NOMO-1 treated with DMSO at 0.1 percent for 48 hours (cell line): ENCODE measurements at regions not wholly inside any gene's neighbourhood (a gene's known extent, or its start where the extent isn't known, plus 50 kb on each side); places are given as distances from the start of the nearest gene placed in this dataset.
"Not testable (repeated sequence)": the region's sequence is repeated elsewhere in the genome, so short reads cannot be mapped to it uniquely, and the experiment has no call there.

ENCODE experiments used
- DNase-seq: peaks from one replicate; lab custom pipeline; 2025; ENCODE audit not compliant: unreplicated experiment; lab: John Stamatoyannopoulos, UW

DNA sequence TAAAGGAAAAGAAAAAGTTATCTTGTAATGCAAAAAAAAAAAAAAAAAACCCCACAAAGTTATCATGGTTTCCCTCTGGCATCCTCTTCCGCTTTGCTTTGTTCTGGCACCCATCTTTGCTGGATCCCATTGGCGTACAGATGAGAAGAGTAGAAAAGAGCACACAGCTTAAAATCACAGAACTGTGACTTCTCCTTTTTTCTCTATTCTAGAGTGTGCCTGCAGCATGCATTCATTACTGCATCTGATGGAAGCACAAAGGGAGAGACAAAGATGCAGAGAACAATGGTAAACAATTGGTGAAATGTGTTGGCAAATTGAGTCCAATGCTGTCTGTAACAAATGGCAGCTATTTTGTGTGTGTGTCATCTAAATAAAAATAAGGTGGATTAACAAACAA lies 440.8 kb upstream of the PIK3R1 start:
- no peak for DNase-seq

DNA sequence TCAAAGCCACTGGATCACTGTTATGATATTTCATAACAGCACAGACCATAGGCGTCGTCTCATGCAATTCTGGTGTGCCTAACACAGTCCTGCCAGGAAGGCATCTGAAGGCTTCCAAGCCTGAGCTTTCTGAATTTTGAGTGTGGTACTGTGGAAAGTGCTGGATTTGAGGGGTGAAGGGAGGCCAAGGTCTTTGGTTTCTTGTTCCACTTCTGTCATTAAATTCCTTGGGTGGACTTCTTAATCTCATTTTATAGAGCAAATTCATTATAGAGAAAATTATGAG lies 441.3 kb upstream of the PIK3R1 start:
- DNase-seq: no peak

DNA sequence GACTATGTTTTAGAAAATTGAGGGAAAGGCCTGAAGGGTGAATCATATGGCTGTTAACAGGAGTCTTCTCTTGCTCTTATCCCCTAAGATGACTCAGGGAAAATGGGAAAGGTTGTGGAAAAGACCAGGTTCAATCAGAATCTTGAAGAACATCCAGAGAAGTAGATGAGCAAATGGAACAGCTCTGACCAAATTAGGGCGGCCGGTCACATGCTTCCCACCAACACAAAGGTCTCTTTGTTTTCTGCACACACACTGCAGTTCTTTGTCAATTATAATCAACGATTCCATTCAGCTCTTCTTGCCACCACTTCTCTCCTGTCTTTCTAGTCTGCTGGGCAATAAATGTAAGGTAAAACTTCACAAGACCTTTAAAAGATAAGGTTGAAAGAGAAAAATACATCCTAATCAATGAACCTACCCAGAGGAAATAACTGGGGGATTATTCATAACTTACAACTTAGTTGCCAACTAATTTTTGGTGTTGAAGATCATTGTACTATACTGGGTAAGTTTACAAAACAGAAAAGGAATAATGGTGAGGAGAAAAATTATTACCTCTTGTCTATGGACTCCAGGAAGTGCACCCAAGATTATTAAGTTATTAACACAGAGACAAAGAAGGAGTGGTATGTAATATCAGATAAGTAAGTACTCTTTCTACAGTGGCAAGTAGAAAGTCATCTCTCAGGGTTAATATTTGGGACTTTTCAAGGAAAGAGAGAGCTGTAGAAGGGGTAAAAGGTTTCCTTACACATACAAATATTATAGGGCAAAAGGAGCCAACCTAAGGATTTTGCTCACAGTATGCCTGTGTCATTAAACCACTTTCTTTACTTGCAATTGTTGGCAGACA lies 441.9 kb upstream of the PIK3R1 start:
- DNase-seq: no peak

DNA sequence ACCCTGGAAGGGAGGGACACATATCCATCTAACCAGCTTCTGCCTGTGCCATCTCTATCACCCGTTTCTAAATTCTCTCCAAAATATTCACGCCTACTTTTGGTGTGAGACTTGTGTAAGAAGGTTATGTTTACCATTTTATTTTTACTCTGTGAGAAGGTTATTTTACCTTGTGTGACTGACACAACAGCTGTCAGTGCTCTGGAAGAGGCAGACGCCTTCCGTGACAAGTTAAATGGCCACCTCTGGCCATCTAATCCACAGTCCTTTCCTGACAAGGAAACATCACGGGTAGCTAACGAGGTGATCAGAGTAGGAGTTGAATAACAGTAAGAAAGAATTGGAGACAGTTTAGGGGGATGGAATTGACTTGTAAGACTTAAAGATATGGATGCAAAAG lies 443.8 kb upstream of the PIK3R1 start:
- no peak for DNase-seq

DNA sequence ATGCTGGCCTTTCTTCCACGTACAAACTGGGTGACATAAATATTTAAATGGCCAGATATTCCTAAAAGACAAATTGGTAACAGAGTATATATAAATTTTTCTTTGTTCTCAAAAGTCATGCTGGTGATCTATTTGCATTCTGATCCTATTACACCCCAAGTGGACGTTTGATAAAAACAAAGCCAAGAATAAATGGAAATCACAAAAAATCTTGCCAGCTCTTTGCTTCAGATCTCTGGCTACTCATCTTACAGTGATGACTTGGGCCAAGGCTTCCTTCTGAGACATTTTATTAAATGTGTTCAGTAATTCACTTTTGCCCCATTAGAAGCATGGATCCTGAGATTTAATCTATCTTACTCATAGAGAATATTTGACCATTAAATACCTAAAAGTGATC lies 444.3 kb upstream of the PIK3R1 start:
- DNase-seq: no peak

DNA sequence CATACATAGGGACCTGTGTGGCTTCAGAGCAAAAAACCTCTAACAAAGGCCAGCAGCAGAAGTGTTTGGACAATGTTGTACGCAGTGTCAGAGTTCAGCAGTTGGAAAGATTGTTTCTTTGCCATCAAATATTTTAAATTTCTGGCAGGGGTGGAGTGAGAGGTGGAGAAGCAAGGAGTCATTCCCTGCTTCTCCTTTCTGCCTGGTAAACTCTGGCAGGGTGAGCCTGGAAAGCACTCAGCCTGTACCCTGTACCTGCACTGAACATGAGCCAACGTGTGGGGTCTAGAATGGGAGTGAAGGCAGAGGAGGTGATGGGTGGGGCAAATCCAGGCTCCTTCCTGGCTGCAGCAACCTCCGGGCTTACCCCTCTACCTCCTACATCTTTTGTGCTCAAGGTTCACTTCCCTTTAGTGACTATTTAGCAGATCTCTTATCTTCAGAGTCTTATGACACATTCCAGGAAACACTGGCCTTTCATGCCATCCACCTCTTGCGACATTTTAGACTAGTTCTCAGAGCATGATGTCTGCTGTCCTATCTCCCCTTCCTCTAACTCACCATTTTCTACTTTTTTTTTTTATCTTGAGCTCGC lies 445.0 kb upstream of the PIK3R1 start:
- DNase-seq: peak; percentile 96

DNA sequence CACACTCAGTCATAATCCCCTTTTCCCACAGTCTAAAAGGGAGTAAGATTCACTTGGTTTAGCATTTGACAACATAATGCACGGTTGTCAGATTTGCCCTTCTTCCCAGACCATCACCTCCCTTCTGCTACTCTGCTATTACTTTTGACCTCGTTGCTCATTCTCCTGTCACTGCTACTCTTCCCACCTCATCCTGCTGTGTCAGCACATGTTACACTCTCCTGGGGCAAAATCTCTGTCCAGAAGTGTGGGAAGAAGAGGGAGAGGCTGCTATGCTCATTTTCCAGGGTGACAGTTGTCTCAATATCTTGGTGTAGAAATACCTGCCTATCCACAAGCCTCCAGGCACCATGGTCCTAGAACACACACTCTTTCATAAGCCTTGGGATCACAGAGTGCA lies 449.9 kb upstream of the PIK3R1 start:
- DNase-seq: no peak

DNA sequence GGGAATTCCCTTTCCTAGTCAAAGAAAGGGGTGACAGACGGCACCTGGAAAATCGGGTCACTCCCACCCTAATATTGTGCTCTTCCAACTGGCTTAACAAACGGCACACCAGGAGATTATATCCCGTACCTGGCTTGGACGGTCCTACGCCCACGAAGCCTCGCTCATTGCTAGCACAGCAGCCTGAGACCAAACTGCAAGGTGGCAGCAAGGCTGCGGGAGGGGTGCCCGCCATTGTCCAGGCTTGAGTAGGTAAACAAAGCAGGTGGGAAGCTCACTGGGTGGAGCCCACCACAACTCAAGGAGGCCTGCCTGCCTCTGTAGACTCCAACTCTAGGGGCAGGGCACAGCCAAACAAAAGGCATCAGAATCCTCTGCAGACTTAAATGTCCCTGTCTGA lies 457.8 kb upstream of the PIK3R1 start:
- DNase-seq: not testable (repeated sequence)

DNA sequence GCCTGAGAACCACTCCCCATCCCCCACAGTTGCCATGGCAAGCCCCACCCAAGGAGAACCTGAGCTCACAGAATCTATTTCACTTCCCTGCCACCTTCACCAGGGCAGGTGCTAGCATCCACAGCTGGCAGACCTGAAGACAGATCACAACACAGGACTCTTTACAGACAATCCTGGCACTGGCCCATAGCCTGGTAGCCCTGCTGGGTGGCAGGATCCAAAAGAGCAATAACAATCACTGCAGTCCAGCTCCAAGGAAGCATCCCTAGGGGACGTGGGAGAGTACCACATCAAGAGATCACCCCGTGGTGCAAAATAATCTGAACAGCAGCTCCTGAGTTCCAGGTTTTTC lies 463.2 kb upstream of the PIK3R1 start:
- DNase-seq: no peak

DNA sequence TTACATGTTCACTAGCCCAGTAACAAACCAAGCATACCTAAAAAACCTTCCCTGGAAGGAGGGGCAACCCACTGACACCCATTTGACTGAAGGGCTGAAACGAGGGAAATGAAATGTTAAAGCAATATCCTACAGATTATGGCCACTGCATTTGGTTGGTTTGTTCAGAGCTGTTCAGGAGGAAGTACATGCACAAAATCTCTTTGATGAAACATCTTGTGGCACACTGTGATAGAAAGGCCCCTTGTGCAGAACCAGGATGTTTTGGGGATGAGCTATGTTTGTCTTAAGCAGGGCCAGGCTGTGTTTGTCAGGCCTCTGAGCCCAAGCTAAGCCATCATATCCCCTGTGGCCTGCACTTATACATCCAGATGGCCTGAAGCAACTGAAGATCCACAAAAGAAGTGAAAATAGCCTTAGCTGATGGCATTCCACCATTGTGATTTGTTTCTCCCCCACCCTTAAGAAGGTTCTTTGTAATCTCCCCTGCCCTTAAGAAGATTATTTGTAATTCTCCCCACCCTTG lies 467.3 kb upstream of the PIK3R1 start:
- no peak for DNase-seq

DNA sequence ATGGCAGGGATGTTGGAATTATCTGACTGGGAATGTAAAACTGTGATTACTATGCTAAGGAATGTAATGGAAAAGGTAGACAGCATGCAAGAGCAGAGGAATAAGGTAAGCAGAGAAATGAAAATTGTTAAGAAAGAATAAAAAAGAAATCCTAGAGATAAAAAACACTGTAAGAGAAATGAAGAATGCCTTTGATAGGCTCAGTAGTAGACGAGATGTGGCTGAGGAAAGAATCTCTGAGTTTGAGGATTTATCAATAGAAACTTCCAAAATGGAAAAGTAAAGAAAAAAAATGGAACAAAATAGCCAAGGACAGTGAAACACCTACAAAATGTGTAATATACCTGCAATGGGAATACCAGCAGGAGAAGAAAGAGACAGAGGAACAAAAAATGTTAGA lies 468.5 kb upstream of the PIK3R1 start:
- no peak for DNase-seq

DNA sequence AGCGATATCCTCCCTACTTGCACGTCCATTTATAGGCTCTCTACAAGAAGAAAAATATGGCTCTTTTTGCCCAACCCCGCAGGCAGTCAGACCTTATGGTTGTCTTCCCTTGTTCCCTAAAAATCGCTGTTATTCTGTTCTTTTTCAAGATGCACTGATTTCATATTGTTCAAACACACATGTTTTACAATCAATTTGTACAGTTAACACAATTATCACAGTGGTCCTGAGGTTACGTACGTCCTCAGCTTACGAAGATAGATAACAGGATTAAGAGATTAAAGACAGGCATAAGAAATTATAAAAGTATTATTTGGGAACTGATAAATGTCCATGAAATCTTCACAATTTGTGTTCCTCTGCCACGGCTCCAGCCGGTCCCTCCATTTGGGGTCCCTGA lies 468.9 kb upstream of the PIK3R1 start:
- DNase-seq: not testable (repeated sequence)

DNA sequence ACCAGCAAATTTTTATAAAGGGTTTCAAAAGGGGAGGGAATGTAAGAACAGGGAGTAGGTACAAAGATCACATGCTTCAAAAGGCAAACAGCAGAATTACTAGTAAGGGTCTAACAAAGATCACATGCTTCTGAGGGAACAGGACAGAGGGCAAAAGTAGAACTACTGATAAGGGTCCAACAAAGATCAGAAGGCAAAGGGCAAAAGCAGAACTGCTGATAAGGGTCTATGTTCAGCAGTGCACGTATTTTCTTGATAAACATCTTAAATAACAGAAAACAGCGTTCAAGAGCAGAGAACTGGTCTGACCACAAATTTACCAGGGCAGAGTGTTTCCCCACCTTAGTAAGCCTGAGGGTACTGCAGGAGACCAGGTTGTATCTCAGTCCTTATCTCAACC lies 469.5 kb upstream of the PIK3R1 start:
- DNase-seq: no peak

DNA sequence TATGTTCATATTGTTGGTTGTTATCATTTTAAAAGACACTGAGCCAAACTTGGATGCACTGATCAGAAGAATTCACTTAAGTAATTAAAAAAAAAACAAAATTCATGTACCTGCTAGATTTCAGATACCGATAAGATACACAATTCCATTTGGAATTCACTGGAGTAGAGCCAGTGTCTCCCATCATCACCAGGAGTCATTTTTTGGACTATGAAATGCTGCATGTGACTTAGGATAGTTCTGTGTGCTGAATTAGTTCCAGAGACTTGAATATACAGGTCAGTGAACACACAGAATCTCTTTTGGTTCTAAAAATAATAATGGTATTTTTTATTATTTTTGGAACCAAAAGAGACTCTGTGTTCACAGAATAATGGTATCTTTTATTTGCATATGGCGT lies 482.6 kb upstream of the PIK3R1 start:
- DNase-seq: no peak

DNA sequence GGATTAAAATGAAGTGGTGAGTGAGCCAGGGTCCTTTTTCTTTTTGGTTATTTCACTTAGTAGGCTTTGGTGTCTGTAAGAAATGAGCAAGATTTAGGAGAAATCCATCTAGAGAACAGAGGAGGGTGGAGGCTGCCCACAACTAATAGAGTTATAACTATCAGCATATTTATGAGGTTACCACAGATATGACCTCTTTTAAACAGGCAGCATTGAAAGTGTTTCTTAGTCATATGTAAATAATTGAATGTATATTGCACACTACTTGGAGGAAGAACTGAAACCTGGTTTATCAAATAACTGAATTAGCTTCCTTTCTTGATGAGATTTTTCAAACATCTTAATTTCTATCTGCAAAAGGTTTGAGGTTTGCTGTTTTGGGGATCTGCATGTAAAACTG lies 483.1 kb upstream of the PIK3R1 start:
- DNase-seq: peak; percentile 20

DNA sequence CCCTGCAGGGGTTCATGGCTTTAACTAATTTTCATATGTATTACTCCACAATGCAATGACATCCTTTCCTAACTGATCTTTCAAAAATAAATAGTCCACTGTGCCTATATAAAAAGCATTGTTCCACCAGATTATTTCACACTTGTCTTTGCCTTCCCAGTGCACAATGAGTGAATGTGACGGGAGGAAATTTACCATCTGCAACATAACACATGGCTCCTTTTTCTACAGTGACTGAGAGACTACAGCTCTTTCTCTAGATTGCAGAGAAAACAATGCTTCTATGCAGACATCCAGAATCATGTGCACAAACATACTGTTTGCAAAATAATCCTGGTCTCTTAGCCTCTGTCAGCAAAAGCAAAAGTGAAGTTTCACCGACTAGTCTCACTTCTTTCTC lies 483.7 kb upstream of the PIK3R1 start:
- no peak for DNase-seq

DNA sequence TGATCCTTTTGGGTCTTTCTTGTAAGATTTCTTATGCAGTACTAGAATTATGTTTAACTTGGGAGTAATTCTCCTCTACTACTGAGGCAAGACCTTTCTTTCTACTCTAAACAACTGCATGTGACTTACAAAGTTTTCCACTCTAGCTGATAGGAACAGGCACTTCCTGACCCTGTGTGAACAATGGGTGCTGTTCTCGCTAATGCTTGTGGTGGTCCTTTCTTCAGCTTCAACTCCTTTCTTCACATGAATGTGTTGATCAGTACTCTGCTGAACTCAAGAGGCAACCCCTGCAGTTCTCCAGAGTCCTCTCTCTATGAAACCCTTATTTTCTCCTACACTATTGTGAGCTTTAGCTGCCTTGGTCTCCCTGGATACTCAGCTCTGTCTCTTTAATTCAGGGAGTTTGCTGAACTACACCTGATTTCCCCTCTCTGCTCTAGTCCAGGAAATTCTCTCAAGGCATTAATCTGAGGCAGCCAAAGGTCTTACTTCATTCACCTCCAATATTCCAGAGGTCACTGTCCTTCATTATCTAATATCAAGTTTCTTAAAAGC lies 484.6 kb upstream of the PIK3R1 start:
- no peak for DNase-seq

DNA sequence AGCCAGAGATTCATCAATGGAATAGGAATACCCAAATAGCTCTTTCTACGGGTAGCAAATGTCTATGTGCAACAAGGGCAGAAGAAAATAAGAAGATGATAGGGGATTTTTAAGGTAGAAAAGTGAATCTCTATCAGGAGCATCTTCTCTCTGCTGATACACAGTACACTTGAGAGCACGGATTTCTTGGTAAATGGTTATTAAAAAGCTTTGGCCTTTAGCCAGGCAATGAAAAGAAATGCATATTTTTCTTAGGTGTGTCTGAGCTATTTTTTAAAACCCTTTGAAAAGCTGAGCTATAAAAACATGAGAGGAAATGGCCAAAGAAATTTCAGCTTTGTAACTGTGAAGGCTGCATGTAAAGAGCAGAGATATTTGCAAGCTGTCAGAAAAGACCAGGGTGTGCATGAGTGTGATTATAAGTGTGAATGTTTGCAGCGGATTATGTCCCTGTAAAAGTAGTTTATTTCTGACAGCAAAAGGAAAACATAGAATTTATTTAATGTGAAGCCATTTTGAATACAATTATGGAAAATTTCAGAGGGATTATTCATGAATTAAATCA lies 487.1 kb upstream of the PIK3R1 start:
- DNase-seq: no peak

DNA sequence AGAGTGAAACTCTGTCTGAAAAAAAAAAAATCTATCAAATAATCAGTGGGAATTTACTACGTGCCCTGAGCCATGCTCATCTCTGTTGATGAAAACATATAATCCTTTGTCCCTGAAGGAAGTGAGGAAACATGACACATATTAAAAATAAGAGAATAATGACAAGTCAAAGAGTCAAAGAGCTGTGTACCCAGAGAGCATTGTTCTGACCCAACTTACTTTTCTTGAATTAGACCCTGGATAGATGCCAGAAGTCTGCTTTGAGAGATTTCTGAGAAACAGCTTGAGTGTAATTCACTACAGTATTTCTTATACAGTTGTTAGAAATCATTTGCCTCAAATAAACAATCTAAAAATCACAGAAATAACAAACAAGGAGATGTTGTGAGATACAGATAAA lies 490.0 kb upstream of the PIK3R1 start:
- DNase-seq: no peak

DNA sequence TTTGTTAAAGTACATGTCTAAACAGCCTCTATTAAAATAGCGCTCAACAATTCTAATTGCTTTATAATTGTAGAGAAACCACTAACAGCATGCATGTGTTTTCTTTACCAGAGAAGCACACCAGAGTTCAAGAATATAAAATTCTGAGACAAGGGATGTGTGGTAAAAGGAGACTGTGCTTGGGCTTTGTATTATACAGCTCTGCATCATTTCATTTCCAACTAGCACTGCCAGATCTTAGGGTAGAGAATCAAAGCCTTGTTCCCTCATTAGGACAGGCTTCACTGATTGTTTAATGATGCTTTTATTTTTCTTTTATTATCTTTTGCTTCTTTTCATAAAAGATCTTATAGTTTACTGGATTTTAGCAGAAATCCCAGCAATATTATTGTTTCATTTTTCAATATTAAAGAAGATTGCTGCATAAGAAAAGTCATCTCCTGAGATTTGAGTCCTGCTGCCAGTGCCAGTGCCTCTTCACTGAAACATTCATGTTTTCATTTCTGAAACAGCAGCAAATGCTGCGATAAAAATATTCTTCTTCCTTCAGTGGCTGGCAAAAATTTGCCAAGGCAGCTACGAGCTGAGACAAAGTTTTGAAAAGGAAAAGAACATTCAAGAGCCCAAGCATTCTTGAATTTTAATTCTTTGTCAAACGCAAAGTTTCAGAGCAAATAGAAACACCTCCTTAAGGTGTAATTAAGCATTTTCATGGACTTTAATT lies 491.0 kb upstream of the PIK3R1 start:
- peak; percentile 7 for DNase-seq

DNA sequence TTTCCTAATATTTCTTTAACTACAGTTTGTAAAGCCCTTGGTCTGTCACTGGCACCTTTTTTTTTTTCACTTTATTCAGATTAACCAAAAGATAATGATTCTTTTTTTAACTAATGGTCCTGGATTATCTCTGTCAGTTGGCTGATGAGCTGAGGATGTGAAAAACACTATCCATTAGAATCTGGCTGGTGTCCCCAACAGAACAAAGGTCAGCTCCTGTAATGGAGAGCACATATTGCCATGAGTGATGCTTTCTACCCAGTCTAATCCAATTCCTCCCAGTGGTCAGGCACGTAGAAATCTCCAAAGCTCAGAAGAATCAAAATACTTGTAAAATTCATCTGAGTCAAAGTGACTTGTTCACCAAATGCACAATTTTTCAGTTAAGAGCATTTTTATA lies 491.7 kb upstream of the PIK3R1 start:
- DNase-seq: no peak

DNA sequence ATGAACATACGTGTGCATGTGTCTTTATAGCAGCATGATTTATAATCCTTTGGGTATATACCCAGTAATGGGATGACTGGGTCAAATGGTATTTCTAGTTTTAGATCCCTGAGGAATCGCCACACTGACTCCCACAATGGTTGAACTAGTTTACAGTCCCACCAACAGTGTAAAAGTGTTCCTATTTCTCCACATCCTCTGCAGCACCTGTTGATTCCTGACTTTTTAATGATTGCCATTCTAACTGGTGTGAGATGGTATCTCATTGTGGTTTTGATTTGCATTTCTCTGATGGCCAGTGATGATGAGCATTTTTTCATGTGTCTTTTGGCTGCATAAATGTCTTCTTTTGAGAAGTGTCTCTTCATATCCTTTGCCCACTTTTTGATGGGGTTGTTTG lies 493.0 kb upstream of the PIK3R1 start:
- DNase-seq: not testable (repeated sequence)
